A673 (cell line): ENCODE measurements at regions not wholly inside any gene's neighbourhood (a gene's known extent, or its start where the extent isn't known, plus 50 kb on each side); places are given as distances from the start of the nearest gene placed in this dataset.

ENCODE experiments used
- CTCF ChIP-seq: fragments of 300-800, 200-600 bp; sonication (generic); conservative IDR thresholded peaks from 2 replicates; pipeline ENCODE4 v1.5.1; 2017; ENCODE audit warnings: low read depth, mild to moderate bottlenecking, antibody characterized with exemption, low read length, moderate library complexity, mixed read lengths
- EZH2 ChIP-seq: fragments of 200-600 bp; sonication (generic); IDR thresholded peaks from 2 replicates; pipeline ENCODE4 v1.6.1; 2017; ENCODE audit warnings: borderline replicate concordance, low read depth, mild to moderate bottlenecking, mixed read lengths, antibody characterized with exemption, low read length; ENCODE audit not compliant: poor library complexity, severe bottlenecking

GRCh38 chr6:134599079-134599478, 281.2 kb upstream of the SGK1 start:
- TF ChIP-seq EZH2 (no peak), CTCF (no peak)
